ENCODE measurements at regions not wholly inside any gene's neighbourhood (a gene's known extent, or its start where the extent isn't known, plus 50 kb on each side); places are given as distances from the start of the nearest gene placed in this dataset.

DNA sequence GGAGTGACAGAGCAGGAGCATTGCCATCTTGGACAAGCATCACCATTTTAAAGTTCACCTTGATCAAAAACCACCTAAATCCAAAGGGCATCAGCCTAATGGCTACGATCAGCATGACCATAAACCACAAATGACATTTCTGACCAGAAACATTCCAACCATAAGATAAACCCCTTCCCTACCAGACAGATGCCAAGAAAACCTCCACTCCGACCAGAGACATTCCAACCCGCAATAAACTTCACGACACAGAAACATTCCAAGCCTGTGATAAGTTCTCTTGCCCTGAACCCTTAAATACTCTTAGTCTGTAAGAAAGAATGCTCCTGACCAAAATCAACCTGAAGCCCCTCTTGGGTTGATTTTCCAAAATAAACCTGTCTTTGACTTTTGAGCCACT, 606.9 kb downstream of the POM121L12 start:
- TF ChIP-seq, protein P1, sequence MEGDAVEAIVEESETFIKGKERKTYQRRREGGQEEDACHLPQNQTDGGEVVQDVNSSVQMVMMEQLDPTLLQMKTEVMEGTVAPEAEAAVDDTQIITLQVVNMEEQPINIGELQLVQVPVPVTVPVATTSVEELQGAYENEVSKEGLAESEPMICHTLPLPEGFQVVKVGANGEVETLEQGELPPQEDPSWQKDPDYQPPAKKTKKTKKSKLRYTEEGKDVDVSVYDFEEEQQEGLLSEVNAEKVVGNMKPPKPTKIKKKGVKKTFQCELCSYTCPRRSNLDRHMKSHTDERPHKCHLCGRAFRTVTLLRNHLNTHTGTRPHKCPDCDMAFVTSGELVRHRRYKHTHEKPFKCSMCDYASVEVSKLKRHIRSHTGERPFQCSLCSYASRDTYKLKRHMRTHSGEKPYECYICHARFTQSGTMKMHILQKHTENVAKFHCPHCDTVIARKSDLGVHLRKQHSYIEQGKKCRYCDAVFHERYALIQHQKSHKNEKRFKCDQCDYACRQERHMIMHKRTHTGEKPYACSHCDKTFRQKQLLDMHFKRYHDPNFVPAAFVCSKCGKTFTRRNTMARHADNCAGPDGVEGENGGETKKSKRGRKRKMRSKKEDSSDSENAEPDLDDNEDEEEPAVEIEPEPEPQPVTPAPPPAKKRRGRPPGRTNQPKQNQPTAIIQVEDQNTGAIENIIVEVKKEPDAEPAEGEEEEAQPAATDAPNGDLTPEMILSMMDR (IDR thresholded peaks at IDR 0.05), result no peak
- no peak for TF ChIP-seq POLR2A (IDR thresholded peaks at IDR 0.05)
- no peak for TF ChIP-seq POLR2AphosphoS5 (IDR thresholded peaks at IDR 0.05)
